ENCODE measurements at regions not wholly inside any gene's neighbourhood (a gene's known extent, or its start where the extent isn't known, plus 50 kb on each side); places are given as distances from the start of the nearest gene placed in this dataset.

GRCh38 chr4:156710365-156711192 is 261.0 kb downstream of the PDGFC start:
- DNase-seq, result no peak

- DNase-seq, result no peak
Observed at GRCh38 chr4:156705311-156705710, 266.3 kb downstream of the PDGFC start.

- no peak for DNase-seq
Observed at GRCh38 chr4:156695163-156695562, 276.4 kb downstream of the PDGFC start.

GRCh38 chr4:156694413-156694812 is 277.2 kb downstream of the PDGFC start:
- DNase-seq, result no peak

- no peak for DNase-seq
Observed at GRCh38 chr4:156693557-156693956, 278.0 kb downstream of the PDGFC start.

- no peak for DNase-seq
Observed at GRCh38 chr4:156692016-156692415, 279.6 kb downstream of the PDGFC start.

- no peak for DNase-seq
Observed at GRCh38 chr4:156690572-156690971, 281.0 kb downstream of the PDGFC start.

- no peak for DNase-seq
Observed at GRCh38 chr4:156686120-156686519, 285.5 kb downstream of the PDGFC start.

- no peak for DNase-seq
Observed at GRCh38 chr4:156685308-156685707, 286.3 kb downstream of the PDGFC start.

GRCh38 chr4:156677656-156678055 is 293.9 kb downstream of the PDGFC start:
- DNase-seq, result no peak

GRCh38 chr4:156677131-156677531 is 294.5 kb downstream of the PDGFC start:
- DNase-seq, result no peak

GRCh38 chr4:156676116-156676851 is 295.3 kb downstream of the PDGFC start:
- no peak for DNase-seq

- DNase-seq, result no peak
Observed at GRCh38 chr4:156673483-156673882, 298.1 kb downstream of the PDGFC start.

GRCh38 chr4:156672492-156673305 is 298.9 kb downstream of the PDGFC start:
- no peak for DNase-seq

- DNase-seq, result no peak
Observed at GRCh38 chr4:156665780-156666366, 305.7 kb downstream of the PDGFC start.

GRCh38 chr4:156663663-156664062 is 307.9 kb downstream of the PDGFC start:
- no peak for DNase-seq

GRCh38 chr4:156662921-156663320 is 308.7 kb downstream of the PDGFC start:
- no peak for DNase-seq

- DNase-seq, result no peak
Observed at GRCh38 chr4:156661555-156661954, 310.0 kb downstream of the PDGFC start.

GRCh38 chr4:156660465-156660864 is 311.1 kb downstream of the PDGFC start:
- no peak for DNase-seq

GRCh38 chr4:156659983-156660382 is 311.6 kb downstream of the PDGFC start:
- DNase-seq, result no peak

GRCh38 chr4:156659570-156659969 is 312.0 kb downstream of the PDGFC start:
- no peak for DNase-seq

GRCh38 chr4:156656896-156657295 is 314.7 kb downstream of the PDGFC start:
- no peak for DNase-seq

GRCh38 chr4:156654410-156654809 is 317.2 kb downstream of the PDGFC start:
- DNase-seq, result no peak

Data from NCI-H2081 treated with DMSO at 0.1 percent for 48 hours (cell line).